GM12873 (cell line): ENCODE measurements at regions not wholly inside any gene's neighbourhood (a gene's known extent, or its start where the extent isn't known, plus 50 kb on each side); places are given as distances from the start of the nearest gene placed in this dataset.

Experiments used
- CTCF ChIP-seq: IDR thresholded peaks from 2 replicates; pipeline ENCODE4 v1.5.1; 2012; ENCODE audit warnings: low read depth, mild to moderate bottlenecking, moderate library complexity, low read length, control low read depth; ENCODE audit not compliant: insufficient read depth; ENCODE audit errors: missing control alignments

GRCh38 chr13:63741029-63741813 is 2325.6 kb upstream of the PCDH20 start:
- TF ChIP-seq CTCF: no peak

- no peak for TF ChIP-seq CTCF
Measured at GRCh38 chr13:63737418-63737817, 2321.8 kb upstream of the PCDH20 start.

DNA sequence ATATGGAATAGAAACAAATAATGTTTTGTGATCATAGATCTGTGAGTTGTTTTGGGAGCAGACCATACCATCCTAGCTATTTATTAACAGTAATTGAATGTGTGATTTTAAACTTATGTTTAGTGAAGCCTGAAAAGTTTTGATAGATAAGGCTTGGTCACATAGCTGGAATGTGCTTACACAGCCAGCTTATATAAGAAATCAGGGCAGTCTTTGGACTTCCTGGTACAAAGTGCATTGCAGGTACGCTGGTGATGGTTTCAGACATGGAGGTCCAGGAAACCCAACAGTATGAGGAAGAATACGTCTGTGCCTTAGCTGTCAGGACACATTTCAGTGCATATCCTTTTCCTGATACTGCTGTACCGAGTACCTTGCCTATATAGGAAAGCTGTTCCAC is 2316.2 kb upstream of the PCDH20 start:
- no peak for TF ChIP-seq CTCF

GRCh38 chr13:63706751-63707150 is 2291.1 kb upstream of the PCDH20 start:
- TF ChIP-seq CTCF: no peak

DNA sequence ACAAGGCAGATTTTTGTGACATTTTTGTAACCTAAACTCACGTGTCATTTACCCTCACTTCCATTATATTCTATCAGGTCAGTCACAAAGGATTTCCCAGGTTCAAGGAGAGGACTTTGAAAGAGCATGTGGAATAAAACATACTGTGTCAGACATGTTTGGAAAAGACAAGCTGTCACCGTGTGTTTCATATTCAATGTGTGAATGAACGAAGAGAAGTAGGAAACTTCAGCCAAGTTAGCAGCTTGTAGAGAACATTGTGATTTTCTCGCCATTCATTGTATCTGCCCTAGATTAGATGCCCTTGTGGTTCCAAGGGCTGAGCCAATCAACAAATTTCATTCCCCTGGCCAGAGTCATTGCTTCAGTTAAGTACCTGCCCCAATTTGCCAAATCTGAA is 2288.9 kb upstream of the PCDH20 start:
- TF ChIP-seq CTCF: no peak

GRCh38 chr13:63700350-63700749 is 2284.7 kb upstream of the PCDH20 start:
- no peak for TF ChIP-seq CTCF

DNA sequence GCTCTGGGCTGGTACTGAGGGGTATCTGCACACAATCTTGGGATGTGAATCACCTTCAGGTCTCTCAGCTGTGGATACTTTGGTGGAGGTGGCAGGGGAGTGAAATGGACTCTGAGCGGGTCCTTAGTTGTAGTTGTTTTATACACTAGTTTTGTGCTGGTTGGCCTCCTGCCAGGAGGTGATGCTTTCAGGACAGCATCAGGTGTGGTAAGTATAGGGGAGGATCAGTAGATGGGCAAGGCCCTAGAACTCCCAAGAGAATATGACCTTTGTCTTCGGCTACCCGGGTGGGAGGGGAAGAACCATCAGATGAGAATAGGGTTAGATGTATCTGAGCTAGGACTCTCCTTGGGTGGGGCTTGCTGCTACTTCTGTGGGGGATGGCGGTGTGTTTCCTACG is 2284.3 kb upstream of the PCDH20 start:
- no peak for TF ChIP-seq CTCF

DNA sequence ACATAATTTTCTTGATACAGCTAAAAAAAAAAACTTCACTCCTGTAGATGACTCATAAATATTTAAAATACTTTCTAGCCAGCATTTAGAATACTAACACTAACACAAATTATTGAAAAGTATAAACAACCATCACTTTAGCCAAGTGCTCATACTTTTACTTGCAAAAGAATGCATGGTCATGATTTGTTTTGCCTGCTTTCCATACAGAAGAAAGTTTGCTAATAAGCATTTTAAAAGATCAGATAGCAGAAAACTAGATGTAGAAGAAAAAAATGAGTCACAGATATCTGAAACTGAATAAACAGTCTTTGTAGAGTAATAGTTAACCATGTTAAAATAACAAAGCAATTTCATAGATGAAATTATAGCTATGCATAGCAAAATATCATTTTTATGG is 2280.4 kb upstream of the PCDH20 start:
- TF ChIP-seq CTCF: no peak
